ENCODE measurements at regions not wholly inside any gene's neighbourhood (a gene's known extent, or its start where the extent isn't known, plus 50 kb on each side); places are given as distances from the start of the nearest gene placed in this dataset.

DNA sequence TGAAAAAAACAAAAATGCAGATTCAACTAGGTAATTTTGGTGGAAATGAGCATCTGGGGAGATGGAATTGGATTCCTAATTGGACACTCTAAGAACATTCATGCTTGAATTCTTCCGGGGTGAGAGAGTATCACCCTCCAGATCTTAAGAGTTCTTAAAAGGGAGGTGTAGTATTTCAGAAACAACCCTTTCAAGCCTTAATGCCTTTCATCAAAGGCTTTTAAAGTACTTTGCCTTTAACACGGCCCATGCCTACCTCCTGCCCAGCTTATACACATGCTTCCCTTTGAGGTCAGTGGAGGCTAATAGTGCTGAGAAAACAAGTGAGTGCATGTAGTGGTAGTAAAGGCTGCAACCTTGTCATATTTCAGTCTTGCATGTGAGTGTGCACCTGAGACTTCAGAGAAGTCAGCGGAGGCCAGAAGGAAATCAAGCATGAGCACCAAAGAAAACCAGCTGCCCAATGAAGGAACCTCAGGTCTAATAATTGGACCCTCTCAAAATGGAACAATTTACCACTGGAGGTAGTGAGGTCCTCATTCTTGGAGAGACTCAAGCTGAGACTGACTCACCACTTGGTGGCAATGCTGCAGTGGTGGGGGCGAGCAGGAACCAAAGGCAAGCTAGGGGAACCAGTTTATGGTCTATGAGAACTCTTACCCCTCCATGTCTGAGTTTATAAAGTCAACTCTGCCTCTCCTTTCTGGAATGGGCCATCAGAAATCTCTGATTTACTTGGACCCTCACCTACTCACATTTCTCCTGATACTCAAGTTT is 98.4 kb upstream of the GDNF start:
- no peak overlapping the region for H3K27ac ChIP-seq (replicated peaks)
- no peak overlapping the region for H3K4me3 ChIP-seq
- TF ChIP-seq, protein P1, sequence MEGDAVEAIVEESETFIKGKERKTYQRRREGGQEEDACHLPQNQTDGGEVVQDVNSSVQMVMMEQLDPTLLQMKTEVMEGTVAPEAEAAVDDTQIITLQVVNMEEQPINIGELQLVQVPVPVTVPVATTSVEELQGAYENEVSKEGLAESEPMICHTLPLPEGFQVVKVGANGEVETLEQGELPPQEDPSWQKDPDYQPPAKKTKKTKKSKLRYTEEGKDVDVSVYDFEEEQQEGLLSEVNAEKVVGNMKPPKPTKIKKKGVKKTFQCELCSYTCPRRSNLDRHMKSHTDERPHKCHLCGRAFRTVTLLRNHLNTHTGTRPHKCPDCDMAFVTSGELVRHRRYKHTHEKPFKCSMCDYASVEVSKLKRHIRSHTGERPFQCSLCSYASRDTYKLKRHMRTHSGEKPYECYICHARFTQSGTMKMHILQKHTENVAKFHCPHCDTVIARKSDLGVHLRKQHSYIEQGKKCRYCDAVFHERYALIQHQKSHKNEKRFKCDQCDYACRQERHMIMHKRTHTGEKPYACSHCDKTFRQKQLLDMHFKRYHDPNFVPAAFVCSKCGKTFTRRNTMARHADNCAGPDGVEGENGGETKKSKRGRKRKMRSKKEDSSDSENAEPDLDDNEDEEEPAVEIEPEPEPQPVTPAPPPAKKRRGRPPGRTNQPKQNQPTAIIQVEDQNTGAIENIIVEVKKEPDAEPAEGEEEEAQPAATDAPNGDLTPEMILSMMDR (IDR thresholded peaks at IDR 0.05; ENCODE audit: borderline replicate concordance), result no peak
- DNase-seq, result no peak
- peaks cover 11% of the 10 kb centered on the region for H3K9me3 ChIP-seq (replicated peaks)
- H3K36me3 ChIP-seq, result no peaks in the 10 kb centered on the region
- intact Hi-C loops (cut with micrococcal nuclease), result no loop called here
- H3K4me1 ChIP-seq, result no peaks in the 10 kb centered on the region
- no peaks in the 10 kb centered on the region for H3K27me3 ChIP-seq (ENCODE audit: low read depth)

DNA sequence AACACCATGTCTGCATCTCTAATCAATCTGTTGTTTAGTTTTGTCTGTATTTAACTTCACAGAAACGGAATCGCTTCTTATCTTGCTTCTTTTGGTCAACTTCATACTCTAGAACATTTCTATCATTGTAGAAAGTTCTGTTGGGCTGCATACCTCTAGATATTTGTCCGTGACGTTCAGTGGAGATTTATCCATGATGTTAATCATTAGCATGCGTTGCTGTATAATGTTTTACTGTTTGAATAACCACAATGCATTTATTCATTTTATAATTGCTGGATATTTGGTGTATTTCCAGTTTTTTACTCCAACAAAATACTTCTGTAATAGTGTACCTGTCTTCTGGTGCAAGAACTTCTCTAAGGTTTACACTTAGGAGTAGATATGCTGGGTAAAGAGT is 96.2 kb upstream of the GDNF start:
- no peaks in the 10 kb centered on the region for H3K27me3 ChIP-seq (ENCODE audit: low read depth)
- no peaks in the 10 kb centered on the region for H3K4me1 ChIP-seq
- no peak overlapping the region for H3K27ac ChIP-seq (replicated peaks)
- H3K36me3 ChIP-seq, result no peaks in the 10 kb centered on the region
- H3K9me3 ChIP-seq (replicated peaks), result peaks cover 11% of the 10 kb centered on the region
- TF ChIP-seq, protein P1 (IDR thresholded peaks at IDR 0.05; ENCODE audit: borderline replicate concordance), result no peak
- intact Hi-C loops (cut with micrococcal nuclease), result no loop called here
- no peak overlapping the region for H3K4me3 ChIP-seq
- DNase-seq, result no peak

DNA sequence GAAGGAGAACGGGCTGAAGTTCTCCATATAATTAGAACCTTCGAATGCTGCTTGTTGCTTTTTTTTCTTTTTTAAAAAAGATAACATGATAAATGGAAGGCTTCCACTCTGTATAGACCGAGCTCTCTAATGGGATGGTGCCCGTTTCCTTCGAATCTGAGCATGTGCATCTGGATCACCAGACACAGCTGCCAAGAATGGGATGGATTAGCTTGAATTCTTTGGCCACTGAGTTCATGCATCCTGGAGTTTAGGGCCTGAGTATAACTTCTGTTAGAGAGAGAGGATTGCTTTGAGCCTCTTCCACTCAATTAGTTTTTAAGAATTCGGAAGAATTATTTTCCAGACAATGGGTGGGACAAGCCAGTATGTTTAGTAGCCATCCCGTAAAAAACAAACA is 93.7 kb upstream of the GDNF start:
- intact Hi-C loops (cut with micrococcal nuclease), result no loop called here
- TF ChIP-seq, protein P1 (IDR thresholded peaks at IDR 0.05; ENCODE audit: borderline replicate concordance), result no peak

DNA sequence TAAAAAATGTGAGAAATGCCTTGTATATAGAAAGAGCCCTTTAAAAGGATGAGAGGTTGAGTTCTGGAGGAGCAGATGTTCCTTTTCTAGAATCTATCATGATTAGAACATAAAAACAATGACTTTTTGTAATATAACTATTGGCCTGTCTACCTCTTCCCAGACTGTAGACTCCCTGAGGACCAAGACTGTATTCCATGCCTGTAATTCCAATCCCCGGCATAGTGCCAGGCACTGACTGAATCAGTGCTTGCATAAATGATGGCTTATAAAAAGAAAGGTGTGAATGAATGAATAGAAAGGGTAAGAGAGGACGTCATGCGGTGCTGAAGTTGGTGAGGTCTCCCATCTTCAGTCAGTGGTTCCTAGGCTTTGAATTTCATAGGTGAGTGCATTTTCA is 92.6 kb upstream of the GDNF start:
- Histone ChIP-seq H3K27ac (replicated peaks) (no peak overlapping the region), H3K36me3 (no peaks in the 10 kb centered on the region), H3K4me1 (no peaks in the 10 kb centered on the region), H3K9me3 (replicated peaks) (peaks cover 11% of the 10 kb centered on the region), H3K4me3 (no peak overlapping the region), H3K27me3 (ENCODE audit: low read depth) (no peaks in the 10 kb centered on the region)
- TF ChIP-seq, protein P1 (IDR thresholded peaks at IDR 0.05; ENCODE audit: borderline replicate concordance), result no peak
- intact Hi-C loops (cut with micrococcal nuclease), result no loop called here
- peak; percentile 28 for DNase-seq

More for the DNA sequence above, 93.7 kb upstream of the GDNF start:
- Histone ChIP-seq H3K4me3 (no peak overlapping the region), H3K9me3 (replicated peaks) (peaks cover 11% of the 10 kb centered on the region), H3K27ac (replicated peaks) (no peak overlapping the region), H3K27me3 (ENCODE audit: low read depth) (no peaks in the 10 kb centered on the region), H3K36me3 (no peaks in the 10 kb centered on the region), H3K4me1 (no peaks in the 10 kb centered on the region)
- DNase-seq, result no peak

DNA sequence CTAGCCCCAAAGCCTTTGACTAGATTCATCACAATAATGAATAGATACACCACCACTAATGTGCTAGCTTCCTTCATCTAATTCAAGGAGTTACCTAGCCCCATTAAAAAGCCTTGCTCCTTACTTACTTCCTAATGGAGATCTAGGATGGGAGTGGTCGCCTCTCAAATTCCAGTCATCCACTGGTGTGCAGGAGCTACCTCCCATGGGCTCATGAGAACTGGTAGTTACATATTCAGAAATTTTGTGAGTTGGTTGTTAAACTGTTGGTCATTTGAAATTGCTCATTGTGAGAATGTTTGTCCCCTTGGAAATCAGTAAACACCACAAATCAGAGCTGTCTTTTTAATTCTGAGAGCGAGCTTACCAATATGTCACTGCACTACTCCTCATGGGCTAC is 91.7 kb upstream of the GDNF start:
- Histone ChIP-seq H3K36me3 (no peaks in the 10 kb centered on the region), H3K9me3 (replicated peaks) (peaks cover 2% of the 10 kb centered on the region), H3K27me3 (ENCODE audit: low read depth) (no peaks in the 10 kb centered on the region), H3K4me3 (no peak overlapping the region), H3K27ac (replicated peaks) (peak overlapping the region; percentile 10), H3K4me1 (no peaks in the 10 kb centered on the region)
- TF ChIP-seq, protein P1 (IDR thresholded peaks at IDR 0.05; ENCODE audit: borderline replicate concordance), result no peak
- intact Hi-C loops (cut with micrococcal nuclease), result no loop called here
- DNase-seq, result no peak

Data from left ventricle myocardium inferior (tissue), 1 donor.